ENCODE measurements at regions not wholly inside any gene's neighbourhood (a gene's known extent, or its start where the extent isn't known, plus 50 kb on each side); places are given as distances from the start of the nearest gene placed in this dataset.

DNA sequence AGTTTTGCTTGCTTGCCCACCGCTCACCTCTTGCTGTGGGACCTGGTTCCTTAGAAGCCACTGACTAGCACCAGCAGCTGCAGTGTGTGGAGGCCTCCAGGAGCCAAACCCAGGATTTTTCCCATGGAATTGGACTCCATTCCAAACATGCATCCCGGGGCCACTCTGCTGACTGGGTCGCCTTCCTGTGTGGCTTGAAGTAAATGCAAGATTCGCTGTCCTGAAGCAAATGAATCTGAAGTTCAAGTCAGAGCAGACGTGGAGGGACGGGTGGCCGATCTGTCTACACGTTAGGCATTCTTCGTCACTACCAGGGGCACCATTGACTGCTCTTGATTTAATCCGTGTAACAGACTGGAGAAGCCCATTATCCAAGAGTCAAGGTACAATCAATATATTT, 109.0 kb downstream of the SHOX start:
- TF ChIP-seq, protein P1, sequence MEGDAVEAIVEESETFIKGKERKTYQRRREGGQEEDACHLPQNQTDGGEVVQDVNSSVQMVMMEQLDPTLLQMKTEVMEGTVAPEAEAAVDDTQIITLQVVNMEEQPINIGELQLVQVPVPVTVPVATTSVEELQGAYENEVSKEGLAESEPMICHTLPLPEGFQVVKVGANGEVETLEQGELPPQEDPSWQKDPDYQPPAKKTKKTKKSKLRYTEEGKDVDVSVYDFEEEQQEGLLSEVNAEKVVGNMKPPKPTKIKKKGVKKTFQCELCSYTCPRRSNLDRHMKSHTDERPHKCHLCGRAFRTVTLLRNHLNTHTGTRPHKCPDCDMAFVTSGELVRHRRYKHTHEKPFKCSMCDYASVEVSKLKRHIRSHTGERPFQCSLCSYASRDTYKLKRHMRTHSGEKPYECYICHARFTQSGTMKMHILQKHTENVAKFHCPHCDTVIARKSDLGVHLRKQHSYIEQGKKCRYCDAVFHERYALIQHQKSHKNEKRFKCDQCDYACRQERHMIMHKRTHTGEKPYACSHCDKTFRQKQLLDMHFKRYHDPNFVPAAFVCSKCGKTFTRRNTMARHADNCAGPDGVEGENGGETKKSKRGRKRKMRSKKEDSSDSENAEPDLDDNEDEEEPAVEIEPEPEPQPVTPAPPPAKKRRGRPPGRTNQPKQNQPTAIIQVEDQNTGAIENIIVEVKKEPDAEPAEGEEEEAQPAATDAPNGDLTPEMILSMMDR (IDR thresholded peaks at IDR 0.05) = no peak
- no peak for TF ChIP-seq EP300 (IDR thresholded peaks at IDR 0.05; ENCODE audit: low read depth)
- no peak for TF ChIP-seq POLR2AphosphoS5 (IDR thresholded peaks at IDR 0.05)
